Lower lobe of right lung (tissue), 2 donors: ENCODE measurements at regions not wholly inside any gene's neighbourhood (a gene's known extent, or its start where the extent isn't known, plus 50 kb on each side); places are given as distances from the start of the nearest gene placed in this dataset. TPM values are rescaled to one million over a fixed set of nuclear protein-coding genes. Genes with fewer than 3 reads are reported as not detected.
A peak's percentile ranks its signal among the peaks of the same experiment; 100 is the strongest.
"Not testable (repeated sequence)": the region's sequence is repeated elsewhere in the genome, so short reads cannot be mapped to it uniquely, and the experiment has no call there.

ENCODE experiments used
- ATAC-seq, 2 donors: fragments of 200-7000 bp; cut with Tn5 transposase; one replicate each; pipeline ENCODE4 v1.9.1; 2020 to 2022; ENCODE audit warnings: mild to moderate bottlenecking in 2 of 2, moderate library complexity in 2 of 2
- DNase-seq: peaks from one replicate; pipeline ENCODE4 v3.0.0-alpha.2; 2020
- H3K27ac ChIP-seq: fragments of 200-600 bp; one replicate; pipeline ENCODE4 v1.8.0; 2022
- H3K27me3 ChIP-seq: fragments of 200-600 bp; one replicate; pipeline ENCODE4 v1.8.0; 2022; ENCODE audit warnings: low read depth
- H3K36me3 ChIP-seq: fragments of 200-600 bp; one replicate; pipeline ENCODE4 v1.8.0; 2022; ENCODE audit warnings: mild to moderate bottlenecking
- H3K4me1 ChIP-seq: fragments of 200-600 bp; one replicate; pipeline ENCODE4 v1.8.0; 2022
- H3K4me3 ChIP-seq: fragments of 200-600 bp; one replicate; pipeline ENCODE4 v1.8.0; 2022; ENCODE audit warnings: mild to moderate bottlenecking
- H3K9me3 ChIP-seq: fragments of 200-600 bp; one replicate; pipeline ENCODE4 v1.8.0; 2022
- CTCF ChIP-seq: fragments of 200-600 bp; IDR thresholded peaks from one replicate; pipeline ENCODE4 v1.8.0; 2022; ENCODE audit warnings: antibody characterized with exemption, mild to moderate bottlenecking
- intact Hi-C: fragments of 100-400 bp; cut with DNase I; formaldehyde crosslinking; loops from one replicate; pipeline ENCODE4 v1.11.0; 2022
- microRNA-seq: library from miRNA; unstranded; fragments of <30 nt; microRNA quantifications from one replicate; pipeline ENCODE4 v1.2.0, GENCODE V29; 2020; ENCODE audit warnings: borderline number of aligned reads
- donor health status: DM: no; HTN: yes; CAD: no; lungs with severe emphysema.

- Histone ChIP-seq H3K9me3 (peaks cover 100% of the 10 kb centered on the region), H3K27me3 (no peaks in the 10 kb centered on the region)
These were observed 244.2 kb downstream of the FOXD4L6 start for GRCh38 chr9:40884072-40884901.

GRCh38 chr9:40883423-40884071, 244.9 kb downstream of the FOXD4L6 start:
- H3K27ac ChIP-seq, H3K4me3 ChIP-seq, intact Hi-C loops, H3K36me3 ChIP-seq, H3K27me3 ChIP-seq, H3K4me1 ChIP-seq: not testable (repeated sequence)
- H3K9me3 ChIP-seq = peaks cover 96% of the 10 kb centered on the region
- DNase-seq (peak; percentile 41), ATAC-seq (peak in 1 of 2 donors; percentile 43)

More at GRCh38 chr9:40884072-40884901, 244.2 kb downstream of the FOXD4L6 start:
- ATAC-seq (peak; percentile 28 to 70), DNase-seq (peak; percentile 45)
- intact Hi-C loops = no loop called here
- Histone ChIP-seq H3K36me3 (no peaks in the 10 kb centered on the region), H3K4me3 (no peak overlapping the region), H3K27ac (no peak overlapping the region), H3K4me1 (no peaks in the 10 kb centered on the region)
- TF ChIP-seq CTCF = no peak

GRCh38 chr9:40873753-40874295, 254.7 kb downstream of the FOXD4L6 start:
- ATAC-seq, H3K4me1 ChIP-seq, H3K27ac ChIP-seq, H3K4me3 ChIP-seq, intact Hi-C loops, H3K27me3 ChIP-seq, H3K36me3 ChIP-seq: not testable (repeated sequence)
- peak; percentile 19 for DNase-seq
- H3K9me3 ChIP-seq = peaks cover 69% of the 10 kb centered on the region

- DNase-seq, H3K27ac ChIP-seq, H3K27me3 ChIP-seq, H3K4me1 ChIP-seq, H3K4me3 ChIP-seq, H3K36me3 ChIP-seq, ATAC-seq, intact Hi-C loops: not testable (repeated sequence)
- peaks cover 61% of the 10 kb centered on the region for H3K9me3 ChIP-seq
These were observed 260.0 kb downstream of the FOXD4L6 start for GRCh38 chr9:40868437-40868836.

Small RNA genes lying in the stretch of these regions (microRNA-seq; reads per million reads assigned to microRNA genes)
- not detected for gene MIR1299
